ENCODE measurements at regions not wholly inside any gene's neighbourhood (a gene's known extent, or its start where the extent isn't known, plus 50 kb on each side); places are given as distances from the start of the nearest gene placed in this dataset.

DNA sequence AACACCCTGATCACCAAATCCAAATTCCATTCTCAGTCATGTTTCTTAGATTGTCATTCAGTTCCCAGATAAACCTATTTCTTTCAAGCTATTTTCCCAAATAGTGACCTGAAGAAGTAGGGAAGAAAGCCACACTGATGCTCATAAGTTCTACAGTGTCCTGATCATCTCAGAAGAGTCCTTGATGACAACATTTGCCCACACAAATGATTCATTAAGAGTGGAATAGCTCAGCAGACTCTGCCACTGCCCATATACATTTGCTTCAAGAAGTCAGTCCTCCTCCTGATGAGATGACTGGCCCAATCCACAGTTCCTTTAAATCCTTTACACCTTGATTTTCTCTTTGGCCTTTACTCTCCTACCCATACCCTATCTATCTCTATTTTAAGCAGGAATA is 283.7 kb upstream of the NR4A3 start:
- TF ChIP-seq, protein P1, sequence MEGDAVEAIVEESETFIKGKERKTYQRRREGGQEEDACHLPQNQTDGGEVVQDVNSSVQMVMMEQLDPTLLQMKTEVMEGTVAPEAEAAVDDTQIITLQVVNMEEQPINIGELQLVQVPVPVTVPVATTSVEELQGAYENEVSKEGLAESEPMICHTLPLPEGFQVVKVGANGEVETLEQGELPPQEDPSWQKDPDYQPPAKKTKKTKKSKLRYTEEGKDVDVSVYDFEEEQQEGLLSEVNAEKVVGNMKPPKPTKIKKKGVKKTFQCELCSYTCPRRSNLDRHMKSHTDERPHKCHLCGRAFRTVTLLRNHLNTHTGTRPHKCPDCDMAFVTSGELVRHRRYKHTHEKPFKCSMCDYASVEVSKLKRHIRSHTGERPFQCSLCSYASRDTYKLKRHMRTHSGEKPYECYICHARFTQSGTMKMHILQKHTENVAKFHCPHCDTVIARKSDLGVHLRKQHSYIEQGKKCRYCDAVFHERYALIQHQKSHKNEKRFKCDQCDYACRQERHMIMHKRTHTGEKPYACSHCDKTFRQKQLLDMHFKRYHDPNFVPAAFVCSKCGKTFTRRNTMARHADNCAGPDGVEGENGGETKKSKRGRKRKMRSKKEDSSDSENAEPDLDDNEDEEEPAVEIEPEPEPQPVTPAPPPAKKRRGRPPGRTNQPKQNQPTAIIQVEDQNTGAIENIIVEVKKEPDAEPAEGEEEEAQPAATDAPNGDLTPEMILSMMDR (conservative IDR thresholded peaks at IDR 0.05; ENCODE audit: low read depth, low read length): no peak
- TF ChIP-seq EZH2 (IDR thresholded peaks at IDR 0.05; ENCODE audit: low read length, unreplicated experiment) (no peak), EZH2phosphoT487 (IDR thresholded peaks at IDR 0.05; ENCODE audit: borderline replicate concordance, low read length) (no peak)

All from PC-3 (cell line).